Choroid plexus epithelial cell (primary cell): ENCODE measurements at regions not wholly inside any gene's neighbourhood (a gene's known extent, or its start where the extent isn't known, plus 50 kb on each side); places are given as distances from the start of the nearest gene placed in this dataset.
"Not testable (repeated sequence)": the region's sequence is repeated elsewhere in the genome, so short reads cannot be mapped to it uniquely, and the experiment has no call there.

Experiments
- DNase-seq: peaks from one replicate; pipeline ENCODE4 v3.0.0-alpha.2; 2010; ENCODE audit warnings: low read depth
- H3K4me3 ChIP-seq: 2 replicates; pipeline ENCODE4 v1.5.1; 2011; ENCODE audit warnings: low read depth, mild to moderate bottlenecking, control low read depth, low read length, moderate library complexity
- TF ChIP-seq, protein P1 (sequence below): conservative IDR thresholded peaks from 2 replicates; pipeline ENCODE4 v1.5.1; 2011; ENCODE audit warnings: low read depth, mild to moderate bottlenecking, control low read depth, inconsistent platforms, low read length, moderate library complexity

DNA sequence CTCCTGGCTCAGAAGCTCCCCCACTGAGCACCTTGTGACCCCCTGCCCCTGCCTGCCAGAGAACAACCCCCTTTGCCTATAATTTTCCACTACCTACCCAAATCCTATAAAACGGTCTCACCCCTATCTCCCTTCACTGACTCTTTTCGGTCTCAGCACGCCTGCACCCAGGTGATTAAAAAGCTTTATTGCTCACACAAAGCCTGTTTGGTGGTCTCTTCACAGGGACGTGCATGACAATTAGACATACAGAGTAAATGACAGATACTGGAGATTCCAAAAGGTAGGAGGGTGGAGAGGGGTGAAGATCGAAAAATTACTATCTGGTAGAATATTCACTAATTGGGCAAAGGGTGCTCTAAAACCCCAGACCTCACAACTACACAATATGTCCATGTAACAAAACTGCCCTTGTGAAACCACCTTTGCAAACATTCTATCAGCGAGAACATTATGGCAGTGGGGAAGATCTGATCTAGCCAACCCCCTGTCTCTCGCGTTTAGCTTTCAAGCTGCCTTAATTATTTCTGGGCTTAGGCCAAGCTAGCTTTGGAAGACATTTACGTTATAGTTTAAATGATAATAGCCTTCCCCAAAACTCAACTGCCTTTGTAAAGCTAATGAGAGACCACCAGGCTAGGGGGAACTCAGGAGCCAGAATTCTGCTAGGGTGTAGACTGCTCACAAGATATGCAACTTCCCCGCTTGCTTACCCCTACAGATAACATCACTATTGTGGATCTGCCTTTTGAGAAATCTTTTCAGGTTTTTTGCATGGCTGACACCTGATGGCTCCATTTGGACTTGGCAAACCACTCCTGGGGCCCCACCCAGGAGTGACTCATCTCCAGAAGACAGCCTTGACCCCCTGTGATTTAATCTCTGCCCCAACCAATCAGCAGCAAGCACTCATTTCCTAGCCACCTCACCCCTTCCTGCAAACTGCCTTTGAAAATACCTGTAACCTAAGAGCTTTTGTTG lies 1534.0 kb upstream of the SPRY2 start:
- no peak for DNase-seq
- H3K4me3 ChIP-seq: no peak overlapping the region
- TF ChIP-seq, protein P1, sequence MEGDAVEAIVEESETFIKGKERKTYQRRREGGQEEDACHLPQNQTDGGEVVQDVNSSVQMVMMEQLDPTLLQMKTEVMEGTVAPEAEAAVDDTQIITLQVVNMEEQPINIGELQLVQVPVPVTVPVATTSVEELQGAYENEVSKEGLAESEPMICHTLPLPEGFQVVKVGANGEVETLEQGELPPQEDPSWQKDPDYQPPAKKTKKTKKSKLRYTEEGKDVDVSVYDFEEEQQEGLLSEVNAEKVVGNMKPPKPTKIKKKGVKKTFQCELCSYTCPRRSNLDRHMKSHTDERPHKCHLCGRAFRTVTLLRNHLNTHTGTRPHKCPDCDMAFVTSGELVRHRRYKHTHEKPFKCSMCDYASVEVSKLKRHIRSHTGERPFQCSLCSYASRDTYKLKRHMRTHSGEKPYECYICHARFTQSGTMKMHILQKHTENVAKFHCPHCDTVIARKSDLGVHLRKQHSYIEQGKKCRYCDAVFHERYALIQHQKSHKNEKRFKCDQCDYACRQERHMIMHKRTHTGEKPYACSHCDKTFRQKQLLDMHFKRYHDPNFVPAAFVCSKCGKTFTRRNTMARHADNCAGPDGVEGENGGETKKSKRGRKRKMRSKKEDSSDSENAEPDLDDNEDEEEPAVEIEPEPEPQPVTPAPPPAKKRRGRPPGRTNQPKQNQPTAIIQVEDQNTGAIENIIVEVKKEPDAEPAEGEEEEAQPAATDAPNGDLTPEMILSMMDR: no peak

DNA sequence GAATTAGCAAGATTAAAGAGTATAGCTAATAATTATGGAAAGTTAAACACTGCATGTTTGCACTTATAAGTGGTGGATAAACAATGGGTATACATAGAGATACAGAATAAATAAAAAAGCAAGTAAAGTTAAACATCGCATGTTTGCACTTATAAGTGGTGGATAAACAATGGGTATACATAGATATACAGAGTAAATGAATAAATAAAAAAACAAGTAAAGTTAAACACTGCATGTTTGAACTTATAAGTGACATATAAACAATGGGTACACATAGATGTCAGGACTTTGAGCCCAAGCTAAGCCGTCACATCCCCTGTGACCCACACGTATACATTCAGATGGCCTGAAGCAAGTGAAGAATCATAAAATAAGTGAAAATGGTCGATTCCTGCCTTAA lies 1533.3 kb upstream of the SPRY2 start:
- no peak overlapping the region for H3K4me3 ChIP-seq
- no peak for DNase-seq
- TF ChIP-seq, protein P1: no peak

DNA sequence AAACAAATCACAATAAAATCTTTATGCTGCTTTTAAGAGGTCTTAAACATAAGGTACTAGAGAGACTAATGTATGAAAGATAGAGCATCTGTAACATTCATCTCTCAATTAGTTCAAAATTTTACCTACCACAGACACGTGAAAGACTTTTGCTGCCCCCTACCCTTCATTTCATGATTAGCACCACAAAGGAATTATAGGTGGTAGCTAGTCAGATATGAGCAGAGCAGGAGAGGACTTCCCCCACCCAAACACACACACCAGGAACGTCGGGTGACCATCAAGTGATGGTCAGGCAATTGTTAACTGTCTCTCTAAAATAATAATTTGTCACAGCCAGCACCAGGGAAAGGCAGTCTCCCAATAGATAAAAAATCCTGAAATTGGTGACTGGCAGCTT lies 1531.7 kb upstream of the SPRY2 start:
- DNase-seq: peak; percentile 36
- TF ChIP-seq, protein P1: peak; percentile 44
- no peak overlapping the region for H3K4me3 ChIP-seq

DNA sequence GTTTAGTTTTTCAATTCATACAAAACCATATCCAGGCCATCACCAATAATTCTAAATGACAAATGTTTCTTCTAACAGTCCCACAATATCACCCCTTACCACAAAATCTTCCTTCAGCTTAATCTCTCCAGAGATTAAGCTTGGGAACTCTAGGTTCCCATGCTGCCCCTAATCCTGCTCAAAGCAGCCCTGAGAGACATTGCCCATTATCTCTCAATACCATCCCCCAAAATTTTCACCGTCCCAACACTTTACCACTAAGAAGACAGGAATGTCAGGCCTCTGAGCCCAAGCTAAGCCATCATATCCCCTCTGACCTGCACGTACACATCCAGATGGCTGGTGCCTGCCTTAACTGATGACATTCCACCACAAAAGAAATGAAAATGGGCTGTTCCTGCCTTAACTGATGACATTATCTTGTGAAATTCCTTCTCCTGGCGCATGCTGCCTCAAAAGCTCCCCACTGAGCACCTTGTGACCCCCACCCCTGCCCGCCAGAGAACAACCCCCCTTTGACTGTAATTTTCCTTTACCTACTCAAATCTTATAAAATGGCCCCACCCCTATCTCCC lies 1530.9 kb upstream of the SPRY2 start:
- H3K4me3 ChIP-seq, DNase-seq: not testable (repeated sequence)

DNA sequence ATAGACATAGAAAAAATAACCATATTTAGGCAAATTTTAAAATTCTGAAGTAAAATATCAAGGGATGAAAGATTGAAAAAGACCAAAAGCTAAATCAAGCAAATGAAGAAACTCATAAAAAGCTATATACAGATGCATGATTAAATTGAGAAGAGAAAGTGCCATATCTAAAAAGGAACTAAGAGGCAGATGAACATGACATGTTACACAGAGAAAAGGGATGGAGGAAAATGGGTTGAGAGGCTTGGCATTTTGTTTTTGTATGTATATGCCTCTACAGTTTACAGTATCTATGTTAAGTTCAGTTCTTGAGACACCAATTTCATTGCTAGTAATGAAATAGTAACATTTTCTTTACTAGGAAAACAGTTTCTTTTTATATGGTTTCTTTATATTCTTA lies 1507.4 kb upstream of the SPRY2 start:
- DNase-seq: no peak
- TF ChIP-seq, protein P1: no peak
- H3K4me3 ChIP-seq: no peak overlapping the region

DNA sequence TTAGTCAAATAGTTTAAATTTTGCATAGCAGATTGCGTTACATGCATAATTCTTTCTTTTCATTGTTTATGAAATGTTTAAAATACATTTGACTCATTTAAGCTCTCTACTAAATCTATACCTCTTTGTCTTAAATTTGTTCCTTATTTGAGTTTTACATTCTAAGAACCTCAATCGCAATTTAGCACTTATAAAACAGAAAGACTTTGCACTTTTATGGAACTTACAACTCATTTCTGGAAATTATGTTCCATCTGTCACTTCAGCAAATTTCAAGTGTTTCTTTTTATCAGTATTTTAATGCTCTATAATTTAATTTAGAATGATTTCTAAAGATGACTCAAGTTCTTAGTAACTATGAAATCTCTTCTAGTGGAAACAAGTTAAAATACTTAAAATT lies 1505.8 kb upstream of the SPRY2 start:
- DNase-seq: no peak
- H3K4me3 ChIP-seq: no peak overlapping the region

DNA sequence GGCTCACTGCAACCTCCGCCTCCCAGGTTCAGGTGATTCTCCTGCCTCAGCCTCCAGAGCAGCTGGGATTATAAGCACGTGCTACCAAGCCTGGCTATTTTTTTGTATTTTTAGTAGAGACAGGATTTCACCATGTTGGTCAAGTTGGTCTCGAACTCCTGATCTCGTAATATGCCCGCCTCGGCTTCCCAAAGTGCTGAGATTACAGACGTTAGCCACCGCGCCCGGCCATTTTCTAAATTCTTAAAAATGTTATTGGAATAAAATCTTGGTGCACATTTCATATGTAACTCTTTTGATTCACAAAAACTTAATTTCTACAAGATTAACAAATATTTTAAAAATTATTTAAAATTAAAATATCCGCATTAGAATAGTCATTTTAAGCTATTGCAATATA lies 1480.3 kb upstream of the SPRY2 start:
- TF ChIP-seq, protein P1: no peak
- no peak overlapping the region for H3K4me3 ChIP-seq
- no peak for DNase-seq

More for the DNA sequence above, 1505.8 kb upstream of the SPRY2 start:
- TF ChIP-seq, protein P1: no peak
